A549 (cell line): ENCODE measurements at regions not wholly inside any gene's neighbourhood (a gene's known extent, or its start where the extent isn't known, plus 50 kb on each side); places are given as distances from the start of the nearest gene placed in this dataset.

Experiments used
- BHLHE40 ChIP-seq: IDR thresholded peaks from 2 replicates; pipeline ENCODE4 v1.6.1; 2012; ENCODE audit warnings: low read depth, low read length, inconsistent platforms
- CBX2 ChIP-seq: fragments of 200-600 bp; sonication (generic); IDR thresholded peaks from 2 replicates; pipeline ENCODE4 v1.6.1; 2016; ENCODE audit warnings: low read depth, mild to moderate bottlenecking, borderline replicate concordance
- CTCF ChIP-seq: fragments of >200 bp; sonication (Bioruptor Twin); formaldehyde crosslinking; IDR thresholded peaks from 3 replicates; pipeline ENCODE4 v1.5.1; 2016
- ELK1 ChIP-seq: fragments of 150-350 bp; IDR thresholded peaks from 2 replicates; pipeline ENCODE4 v1.6.1; 2014; ENCODE audit warnings: low read depth, mild to moderate bottlenecking, low read length
- EP300 ChIP-seq, 2 experiments: fragments of >200 bp; sonication (Bioruptor Twin); formaldehyde crosslinking; IDR thresholded peaks; 2 replicates in 1 of 2; 3 replicates in 1 of 2; pipeline ENCODE4 v1.6.1; 2016 to 2017
- FOXS1 ChIP-seq: fragments of 250-450 bp; sonication (Bioruptor Pico); IDR thresholded peaks from 2 replicates; pipeline ENCODE4 v1.5.0; 2020; ENCODE audit warnings: mild to moderate bottlenecking, moderate library complexity
- HOXA7 ChIP-seq: fragments of 250-450 bp; sonication (Bioruptor Pico); IDR thresholded peaks from 2 replicates; pipeline ENCODE4 v1.5.0; 2020; ENCODE audit warnings: mild to moderate bottlenecking, moderate library complexity
- PBX3 ChIP-seq: IDR thresholded peaks from 2 replicates; pipeline ENCODE4 v1.6.1; 2012
- POLR2A ChIP-seq: IDR thresholded peaks from 2 replicates; pipeline ENCODE4 v1.6.1; 2012; ENCODE audit warnings: mild to moderate bottlenecking, low read length
- RNF2 ChIP-seq: fragments of 200-600 bp; sonication (generic); IDR thresholded peaks from 2 replicates; pipeline ENCODE4 v1.6.1; 2016; ENCODE audit warnings: low read depth, mild to moderate bottlenecking, antibody characterized with exemption, moderate library complexity, borderline replicate concordance
- ZNF302 ChIP-seq: fragments of 250-450 bp; sonication (Bioruptor Pico); IDR thresholded peaks from 2 replicates; pipeline ENCODE4 v1.9.0; 2021; ENCODE audit warnings: inconsistent platforms, mild to moderate bottlenecking, moderate library complexity

- TF ChIP-seq FOXS1 (no peak), POLR2A (no peak), EP300 (IDR thresholded peaks at IDR 0.05) (no peak), CTCF (no peak), BHLHE40 (no peak), ZNF302 (CRISPR knock-in tag) (no peak), RNF2 (no peak), ELK1 (no peak), CBX2 (no peak), HOXA7 (CRISPR knock-in tag) (no peak), PBX3 (no peak)
Observed at GRCh38 chr7:46626691-46627310, 705.7 kb upstream of the IGFBP3 start.
